ENCODE measurements at regions not wholly inside any gene's neighbourhood (a gene's known extent, or its start where the extent isn't known, plus 50 kb on each side); places are given as distances from the start of the nearest gene placed in this dataset.

- no peaks in the 10 kb centered on the region for H4K20me1 ChIP-seq (ENCODE audit: low read length)
- TF ChIP-seq CTCF (conservative IDR thresholded peaks at IDR 0.05; ENCODE audit: low read depth, low read length): no peak
- no peak for TF ChIP-seq EZH2 (IDR thresholded peaks at IDR 0.05; ENCODE audit: low read length, unreplicated experiment)
- TF ChIP-seq EZH2phosphoT487 (IDR thresholded peaks at IDR 0.05; ENCODE audit: borderline replicate concordance, low read length): no peak
- H3K9ac ChIP-seq (ENCODE audit: low read length): no peak overlapping the region
- H3K4me3 ChIP-seq (ENCODE audit: low read length): no peak overlapping the region
- DNase-seq: no peak
- ChIA-PET POLR2A (ENCODE audit: unreplicated experiment) (no interaction called here), CTCF (no interaction called here)
- ATAC-seq: no peak
- H3K9me2 ChIP-seq (replicated peaks; ENCODE audit: low read length): no peaks in the 10 kb centered on the region
- H3K9me3 ChIP-seq (ENCODE audit: low read length): no peaks in the 10 kb centered on the region
- intact Hi-C loops (cut with micrococcal nuclease): loop anchor here (10.0 kb wide), 1 partner anchor 194 kb away; no protein-coding TSS in a partner anchor
- H3K36me3 ChIP-seq (ENCODE audit: low read depth, low read length): no peaks in the 10 kb centered on the region
- H3K27ac ChIP-seq (ENCODE audit: low read length): no peak overlapping the region
- no peak overlapping the region for H2AFZ ChIP-seq (ENCODE audit: low read length)
- H3K79me2 ChIP-seq (ENCODE audit: low read length): no peaks in the 10 kb centered on the region
- H3F3A ChIP-seq (ENCODE audit: low read length, unreplicated experiment): no peaks in the 10 kb centered on the region
- peaks cover 46% of the 10 kb centered on the region; the same call in 1 of the 2 replicates for H3K27me3 ChIP-seq (ENCODE audit: low read length)
- no TSS peak for BruUV-seq (replicated peaks)
- no peaks in the 10 kb centered on the region for H3K4me1 ChIP-seq (ENCODE audit: insufficient read depth, low read length)
- no peak overlapping the region for H3K4me2 ChIP-seq (ENCODE audit: low read length)
Observed at GRCh38 chr15:99921101-99921500, 187.9 kb upstream of the LYSMD4 start.

GRCh38 chr15:99918072-99918471 lies 184.8 kb upstream of the LYSMD4 start:
- ATAC-seq (no peak), DNase-seq (no peak)
- no peak for TF ChIP-seq EZH2 (IDR thresholded peaks at IDR 0.05; ENCODE audit: low read length, unreplicated experiment)
- TF ChIP-seq CTCF (conservative IDR thresholded peaks at IDR 0.05; ENCODE audit: low read depth, low read length): no peak
- no peak for TF ChIP-seq EZH2phosphoT487 (IDR thresholded peaks at IDR 0.05; ENCODE audit: borderline replicate concordance, low read length)
- no peak overlapping the region for H3K27ac ChIP-seq (ENCODE audit: low read length)
- no peak overlapping the region for H3K4me3 ChIP-seq (ENCODE audit: low read length)
- ChIA-PET POLR2A (ENCODE audit: unreplicated experiment) (no interaction called here), CTCF (no interaction called here)
- H3K9me3 ChIP-seq (ENCODE audit: low read length): no peaks in the 10 kb centered on the region
- H4K20me1 ChIP-seq (ENCODE audit: low read length): no peaks in the 10 kb centered on the region
- no peak overlapping the region for H2AFZ ChIP-seq (ENCODE audit: low read length)
- H3K36me3 ChIP-seq (ENCODE audit: low read depth, low read length): no peaks in the 10 kb centered on the region
- H3K79me2 ChIP-seq (ENCODE audit: low read length): no peaks in the 10 kb centered on the region
- intact Hi-C loops (cut with micrococcal nuclease): no loop called here
- H3K27me3 ChIP-seq (ENCODE audit: low read length): peaks cover 48% of the 10 kb centered on the region; the same call in 1 of the 2 replicates
- H3K9me2 ChIP-seq (replicated peaks; ENCODE audit: low read length): no peaks in the 10 kb centered on the region
- no peak overlapping the region for H3K9ac ChIP-seq (ENCODE audit: low read length)
- H3F3A ChIP-seq (ENCODE audit: low read length, unreplicated experiment): no peaks in the 10 kb centered on the region
- no peaks in the 10 kb centered on the region for H3K4me1 ChIP-seq (ENCODE audit: insufficient read depth, low read length)
- no TSS peak for BruUV-seq (replicated peaks)
- H3K4me2 ChIP-seq (ENCODE audit: low read length): no peak overlapping the region

- BruUV-seq (replicated peaks): no TSS peak
- H3K9ac ChIP-seq (ENCODE audit: low read length): no peak overlapping the region
- no peaks in the 10 kb centered on the region for H3K9me2 ChIP-seq (replicated peaks; ENCODE audit: low read length)
- H2AFZ ChIP-seq (ENCODE audit: low read length): no peak overlapping the region
- no peaks in the 10 kb centered on the region for H4K20me1 ChIP-seq (ENCODE audit: low read length)
- POLR2A ChIA-PET (ENCODE audit: unreplicated experiment): no interaction called here
- no peaks in the 10 kb centered on the region for H3K36me3 ChIP-seq (ENCODE audit: low read depth, low read length)
- H3K27ac ChIP-seq (ENCODE audit: low read length): no peak overlapping the region
- H3K4me2 ChIP-seq (ENCODE audit: low read length): no peak overlapping the region
- H3K4me3 ChIP-seq (ENCODE audit: low read length): no peak overlapping the region
- no peak for TF ChIP-seq EZH2phosphoT487 (IDR thresholded peaks at IDR 0.05; ENCODE audit: borderline replicate concordance, low read length)
- no peak for TF ChIP-seq EZH2 (IDR thresholded peaks at IDR 0.05; ENCODE audit: low read length, unreplicated experiment)
- no peak for TF ChIP-seq CTCF (conservative IDR thresholded peaks at IDR 0.05; ENCODE audit: low read depth, low read length)
- peaks cover 46% of the 10 kb centered on the region; the same call in 1 of the 2 replicates for H3K27me3 ChIP-seq (ENCODE audit: low read length)
- no peaks in the 10 kb centered on the region for H3F3A ChIP-seq (ENCODE audit: low read length, unreplicated experiment)
- no peaks in the 10 kb centered on the region for H3K4me1 ChIP-seq (ENCODE audit: insufficient read depth, low read length)
- CTCF ChIA-PET: no interaction called here
- no peaks in the 10 kb centered on the region for H3K79me2 ChIP-seq (ENCODE audit: low read length)
- H3K9me3 ChIP-seq (ENCODE audit: low read length): no peaks in the 10 kb centered on the region
- no peak for DNase-seq
- intact Hi-C loops (cut with micrococcal nuclease): no loop called here
- ATAC-seq: no peak
Observed at GRCh38 chr15:99917252-99917651, 184.0 kb upstream of the LYSMD4 start.
